ENCODE measurements at regions not wholly inside any gene's neighbourhood (a gene's known extent, or its start where the extent isn't known, plus 50 kb on each side); places are given as distances from the start of the nearest gene placed in this dataset.
A peak's percentile ranks its signal among the peaks of the same experiment; 100 is the strongest.

- no peak overlapping the region for H2BK12ac ChIP-seq (ENCODE audit: low read length)
- peak overlapping the region in 1 of 2 donors; percentile 37 for H3K4me3 ChIP-seq (ENCODE audit: low read length in 2 of 2)
- H3K27me3 ChIP-seq (ENCODE audit: control insufficient read depth in 3 of 3, insufficient read depth in 3 of 3, low read depth in 1 of 3, low read length in 3 of 3), result peaks cover 0 to 8% (median 0%) of the 10 kb centered on the region in 3 experiments
- peak overlapping the region; percentile 51 for H3K4me2 ChIP-seq (ENCODE audit: insufficient read depth, low read length, poor library complexity, severe bottlenecking)
- no peak overlapping the region for H3K23ac ChIP-seq (ENCODE audit: low read depth, low read length, poor library complexity)
- H3K4ac ChIP-seq (ENCODE audit: low read length), result no peak overlapping the region
- H4K8ac ChIP-seq (ENCODE audit: low read depth, low read length), result no peak overlapping the region
- H2BK15ac ChIP-seq (ENCODE audit: low read length), result no peak overlapping the region
- no peaks in the 10 kb centered on the region for H3K36me3 ChIP-seq (replicated peaks in 1 of 2; ENCODE audit: control insufficient read depth in 2 of 2, insufficient read depth in 2 of 2, low read length in 2 of 2)
- H2AFZ ChIP-seq (ENCODE audit: low read length), result peak overlapping the region; percentile 86
- no peaks in the 10 kb centered on the region for H3K9me3 ChIP-seq (replicated peaks in 1 of 2; ENCODE audit: control insufficient read depth in 2 of 2, insufficient read depth in 1 of 2, low read depth in 1 of 2, low read length in 2 of 2)
- no peak overlapping the region for H3K27ac ChIP-seq (replicated peaks; ENCODE audit: low read length)
- H3K9ac ChIP-seq (ENCODE audit: low read depth, low read length, poor library complexity), result no peak overlapping the region
- WGBS, 2 donors (ENCODE audit: extremely low coverage in 2 of 2, insufficient read length in 2 of 2, insufficient replicate concordance in 1 of 2), result no CpG with 5 or more reads among the region's 5 CpGs
- H2AK5ac ChIP-seq (ENCODE audit: low read depth, low read length), result no peak overlapping the region
- no peaks in the 10 kb centered on the region for H3K79me1 ChIP-seq (ENCODE audit: low read depth, low read length)
- no peak overlapping the region for H4K91ac ChIP-seq (ENCODE audit: low read depth, low read length, poor library complexity)
- no peak overlapping the region for H3K18ac ChIP-seq (ENCODE audit: low read length)
- H2BK120ac ChIP-seq (ENCODE audit: low read depth, low read length), result no peak overlapping the region
- no peak overlapping the region for H3K14ac ChIP-seq (ENCODE audit: low read length)
- peaks cover 26 to 50% of the 10 kb centered on the region in 2 donors for H3K4me1 ChIP-seq (ENCODE audit: control insufficient read depth in 2 of 2, insufficient read depth in 1 of 2, low read depth in 1 of 2, low read length in 2 of 2)
- no peak for DNase-seq (ENCODE audit: low spot score)
- H2BK5ac ChIP-seq (ENCODE audit: low read length), result no peak overlapping the region
Observed at GRCh38 chr11:43558146-43558545, 122.4 kb upstream of the HSD17B12 start.

- Histone ChIP-seq H2AK5ac (ENCODE audit: low read depth, low read length) (no peak overlapping the region), H3K23ac (ENCODE audit: low read depth, low read length, poor library complexity) (no peak overlapping the region), H3K36me3 (replicated peaks in 1 of 2; ENCODE audit: control insufficient read depth in 2 of 2, insufficient read depth in 2 of 2, low read length in 2 of 2) (no peaks in the 10 kb centered on the region), H4K91ac (ENCODE audit: low read depth, low read length, poor library complexity) (no peak overlapping the region), H3K4ac (ENCODE audit: low read length) (no peak overlapping the region), H3K27ac (replicated peaks; ENCODE audit: low read length) (no peak overlapping the region), H2BK5ac (ENCODE audit: low read length) (no peak overlapping the region), H3K4me3 (ENCODE audit: low read length in 2 of 2) (peak overlapping the region in 1 of 2 donors; percentile 37), H3K18ac (ENCODE audit: low read length) (no peak overlapping the region), H3K9me3 (replicated peaks in 1 of 2; ENCODE audit: control insufficient read depth in 2 of 2, insufficient read depth in 1 of 2, low read depth in 1 of 2, low read length in 2 of 2) (no peaks in the 10 kb centered on the region), H3K9ac (ENCODE audit: low read depth, low read length, poor library complexity) (no peak overlapping the region), H3K27me3 (ENCODE audit: control insufficient read depth in 3 of 3, insufficient read depth in 3 of 3, low read depth in 1 of 3, low read length in 3 of 3) (peaks cover 0 to 8% (median 0%) of the 10 kb centered on the region in 3 experiments), H2AFZ (ENCODE audit: low read length) (peak overlapping the region; percentile 86), H4K8ac (ENCODE audit: low read depth, low read length) (no peak overlapping the region), H2BK12ac (ENCODE audit: low read length) (no peak overlapping the region), H3K79me1 (ENCODE audit: low read depth, low read length) (no peaks in the 10 kb centered on the region), H3K14ac (ENCODE audit: low read length) (no peak overlapping the region), H3K4me2 (ENCODE audit: insufficient read depth, low read length, poor library complexity, severe bottlenecking) (peak overlapping the region; percentile 51), H2BK15ac (ENCODE audit: low read length) (no peak overlapping the region), H3K4me1 (ENCODE audit: control insufficient read depth in 2 of 2, insufficient read depth in 1 of 2, low read depth in 1 of 2, low read length in 2 of 2) (peaks cover 26 to 47% of the 10 kb centered on the region in 2 donors), H2BK120ac (ENCODE audit: low read depth, low read length) (no peak overlapping the region)
- WGBS, 2 donors (ENCODE audit: extremely low coverage in 2 of 2, insufficient read length in 2 of 2, insufficient replicate concordance in 1 of 2), result no CpG with 5 or more reads among the region's 8 CpGs
- DNase-seq (ENCODE audit: low spot score), result no peak
Observed at GRCh38 chr11:43558556-43559127, 121.9 kb upstream of the HSD17B12 start.

GRCh38 chr11:43561832-43562231, 118.7 kb upstream of the HSD17B12 start:
- Histone ChIP-seq H3K79me1 (ENCODE audit: low read depth, low read length) (no peaks in the 10 kb centered on the region), H2BK15ac (ENCODE audit: low read length) (no peak overlapping the region), H3K4me2 (ENCODE audit: insufficient read depth, low read length, poor library complexity, severe bottlenecking) (no peak overlapping the region), H2BK5ac (ENCODE audit: low read length) (no peak overlapping the region), H3K36me3 (replicated peaks in 1 of 2; ENCODE audit: control insufficient read depth in 2 of 2, insufficient read depth in 2 of 2, low read length in 2 of 2) (no peaks in the 10 kb centered on the region), H3K27me3 (ENCODE audit: control insufficient read depth in 3 of 3, insufficient read depth in 3 of 3, low read depth in 1 of 3, low read length in 3 of 3) (peaks cover 0 to 8% (median 0%) of the 10 kb centered on the region in 3 experiments), H3K9ac (ENCODE audit: low read depth, low read length, poor library complexity) (no peak overlapping the region), H2BK12ac (ENCODE audit: low read length) (no peak overlapping the region), H2AK5ac (ENCODE audit: low read depth, low read length) (no peak overlapping the region), H2BK120ac (ENCODE audit: low read depth, low read length) (no peak overlapping the region), H3K4me3 (ENCODE audit: low read length in 2 of 2) (no peak overlapping the region), H3K23ac (ENCODE audit: low read depth, low read length, poor library complexity) (no peak overlapping the region), H3K27ac (replicated peaks; ENCODE audit: low read length) (no peak overlapping the region), H3K4ac (ENCODE audit: low read length) (no peak overlapping the region), H2AFZ (ENCODE audit: low read length) (no peak overlapping the region), H4K8ac (ENCODE audit: low read depth, low read length) (no peak overlapping the region), H3K9me3 (replicated peaks in 1 of 2; ENCODE audit: control insufficient read depth in 2 of 2, insufficient read depth in 1 of 2, low read depth in 1 of 2, low read length in 2 of 2) (no peaks in the 10 kb centered on the region), H3K4me1 (ENCODE audit: control insufficient read depth in 2 of 2, insufficient read depth in 1 of 2, low read depth in 1 of 2, low read length in 2 of 2) (peaks cover 17 to 19% of the 10 kb centered on the region in 2 donors), H3K18ac (ENCODE audit: low read length) (no peak overlapping the region), H4K91ac (ENCODE audit: low read depth, low read length, poor library complexity) (no peak overlapping the region), H3K14ac (ENCODE audit: low read length) (no peak overlapping the region)
- WGBS, 2 donors (ENCODE audit: extremely low coverage in 2 of 2, insufficient read length in 2 of 2, insufficient replicate concordance in 1 of 2), result no CpG with 5 or more reads among the region's 3 CpGs
- DNase-seq (ENCODE audit: low spot score), result no peak

GRCh38 chr11:43567396-43567975, 113.1 kb upstream of the HSD17B12 start:
- Histone ChIP-seq H2BK5ac (ENCODE audit: low read length) (no peak overlapping the region), H3K18ac (ENCODE audit: low read length) (no peak overlapping the region), H2AFZ (ENCODE audit: low read length) (no peak overlapping the region), H2BK15ac (ENCODE audit: low read length) (no peak overlapping the region), H3K4me3 (ENCODE audit: low read length in 2 of 2) (no peak overlapping the region), H4K91ac (ENCODE audit: low read depth, low read length, poor library complexity) (no peak overlapping the region), H4K8ac (ENCODE audit: low read depth, low read length) (no peak overlapping the region), H3K14ac (ENCODE audit: low read length) (no peak overlapping the region), H3K4me1 (ENCODE audit: control insufficient read depth in 2 of 2, insufficient read depth in 1 of 2, low read depth in 1 of 2, low read length in 2 of 2) (peaks cover 0 to 2% of the 10 kb centered on the region in 2 donors), H3K9ac (ENCODE audit: low read depth, low read length, poor library complexity) (no peak overlapping the region), H3K23ac (ENCODE audit: low read depth, low read length, poor library complexity) (no peak overlapping the region), H3K9me3 (replicated peaks in 1 of 2; ENCODE audit: control insufficient read depth in 2 of 2, insufficient read depth in 1 of 2, low read depth in 1 of 2, low read length in 2 of 2) (no peaks in the 10 kb centered on the region), H3K4ac (ENCODE audit: low read length) (no peak overlapping the region), H3K27me3 (ENCODE audit: control insufficient read depth in 3 of 3, insufficient read depth in 3 of 3, low read depth in 1 of 3, low read length in 3 of 3) (peaks cover 0 to 18% (median 14%) of the 10 kb centered on the region in 3 experiments), H3K4me2 (ENCODE audit: insufficient read depth, low read length, poor library complexity, severe bottlenecking) (no peak overlapping the region), H3K36me3 (replicated peaks in 1 of 2; ENCODE audit: control insufficient read depth in 2 of 2, insufficient read depth in 2 of 2, low read length in 2 of 2) (no peaks in the 10 kb centered on the region), H2BK120ac (ENCODE audit: low read depth, low read length) (no peak overlapping the region), H2BK12ac (ENCODE audit: low read length) (no peak overlapping the region), H3K79me1 (ENCODE audit: low read depth, low read length) (no peaks in the 10 kb centered on the region), H2AK5ac (ENCODE audit: low read depth, low read length) (no peak overlapping the region), H3K27ac (replicated peaks; ENCODE audit: low read length) (no peak overlapping the region)
- no CpG with 5 or more reads among the region's 5 CpGs for WGBS, 2 donors (ENCODE audit: extremely low coverage in 2 of 2, insufficient read length in 2 of 2, insufficient replicate concordance in 1 of 2)
- no peak for DNase-seq (ENCODE audit: low spot score)

All from neuronal stem cell (in vitro differentiated cells).